ENCODE measurements at regions not wholly inside any gene's neighbourhood (a gene's known extent, or its start where the extent isn't known, plus 50 kb on each side); places are given as distances from the start of the nearest gene placed in this dataset.

DNA sequence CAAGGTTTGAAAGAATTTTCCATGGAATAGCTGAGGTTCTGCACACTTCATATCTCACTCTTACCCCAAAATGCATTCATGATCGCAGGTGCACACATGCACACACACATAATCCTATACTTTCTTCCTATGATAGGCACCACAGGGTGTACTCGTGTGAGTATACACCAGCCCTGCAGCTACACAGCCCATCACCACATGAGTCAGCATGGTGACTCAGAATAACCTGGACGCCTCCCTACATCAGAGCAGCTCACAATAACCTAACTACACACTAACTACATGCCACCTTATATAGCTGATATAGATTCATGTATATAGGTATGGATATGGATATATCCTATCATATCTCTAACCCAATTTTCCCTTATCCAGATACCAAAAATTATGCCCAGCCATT is 850.2 kb upstream of the TMEM132C start:
- TF ChIP-seq, protein P1, sequence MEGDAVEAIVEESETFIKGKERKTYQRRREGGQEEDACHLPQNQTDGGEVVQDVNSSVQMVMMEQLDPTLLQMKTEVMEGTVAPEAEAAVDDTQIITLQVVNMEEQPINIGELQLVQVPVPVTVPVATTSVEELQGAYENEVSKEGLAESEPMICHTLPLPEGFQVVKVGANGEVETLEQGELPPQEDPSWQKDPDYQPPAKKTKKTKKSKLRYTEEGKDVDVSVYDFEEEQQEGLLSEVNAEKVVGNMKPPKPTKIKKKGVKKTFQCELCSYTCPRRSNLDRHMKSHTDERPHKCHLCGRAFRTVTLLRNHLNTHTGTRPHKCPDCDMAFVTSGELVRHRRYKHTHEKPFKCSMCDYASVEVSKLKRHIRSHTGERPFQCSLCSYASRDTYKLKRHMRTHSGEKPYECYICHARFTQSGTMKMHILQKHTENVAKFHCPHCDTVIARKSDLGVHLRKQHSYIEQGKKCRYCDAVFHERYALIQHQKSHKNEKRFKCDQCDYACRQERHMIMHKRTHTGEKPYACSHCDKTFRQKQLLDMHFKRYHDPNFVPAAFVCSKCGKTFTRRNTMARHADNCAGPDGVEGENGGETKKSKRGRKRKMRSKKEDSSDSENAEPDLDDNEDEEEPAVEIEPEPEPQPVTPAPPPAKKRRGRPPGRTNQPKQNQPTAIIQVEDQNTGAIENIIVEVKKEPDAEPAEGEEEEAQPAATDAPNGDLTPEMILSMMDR (conservative IDR thresholded peaks at IDR 0.05; ENCODE audit: low read length): no peak
- TF ChIP-seq EZH2phosphoT487 (IDR thresholded peaks at IDR 0.05; ENCODE audit: borderline replicate concordance, low read depth, low read length): no peak
